ENCODE measurements at regions not wholly inside any gene's neighbourhood (a gene's known extent, or its start where the extent isn't known, plus 50 kb on each side); places are given as distances from the start of the nearest gene placed in this dataset.

DNA sequence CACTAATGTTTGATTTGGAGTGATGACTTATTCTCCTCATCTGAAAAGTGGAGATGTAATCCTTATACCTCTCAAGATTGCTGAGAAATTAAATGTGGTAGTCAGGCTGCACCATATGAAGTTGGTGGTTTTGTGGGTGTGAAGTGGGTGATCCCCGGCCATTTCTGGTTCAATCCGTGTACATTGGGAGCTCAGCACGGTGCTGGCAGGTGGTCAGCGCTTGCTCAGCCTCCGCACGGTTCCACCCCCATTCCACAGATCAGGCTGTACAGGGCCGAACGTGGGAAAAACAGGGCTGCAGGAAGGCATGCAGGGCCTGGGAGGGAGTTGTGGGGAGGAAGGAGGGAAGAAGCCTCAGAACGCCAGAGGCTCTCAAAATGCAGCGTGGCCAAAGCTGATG, 198.3 kb downstream of the INO80D start:
- Histone ChIP-seq H3K36me3 (ENCODE audit: control insufficient read depth in 2 of 2, insufficient read depth in 1 of 2, low read length in 2 of 2) (no peaks in the 10 kb centered on the region), H3K4me3 (ENCODE audit: low read depth, low read length) (no peak overlapping the region), H3K9me3 (ENCODE audit: control insufficient read depth, insufficient read depth, low read depth, low read length) (no peaks in the 10 kb centered on the region), H3K27ac (ENCODE audit: extremely low read depth, low read depth, low read length) (no peak overlapping the region), H3K4me1 (ENCODE audit: control insufficient read depth, insufficient read depth, low read length) (no peaks in the 10 kb centered on the region; the same call in 1 of the 2 replicates)
- ChIA-PET CTCF (interaction anchor here (0.9 to 5.3 kb wide), 3 partner anchors 39 to 113 kb away, joined by 3 to 59 read pairs (median 5); no protein-coding TSS in a partner anchor), POLR2A (no interaction called here)
- TF ChIP-seq BCL11A (tag by site-specific recombination; IDR thresholded peaks at IDR 0.05; ENCODE audit: low read depth) (no peak), EGR2 (tag by site-specific recombination; IDR thresholded peaks at IDR 0.05; ENCODE audit: low read depth) (0 out of 2 replicates have a peak, but pooled peaks have one; percentile 12)
- TF ChIP-seq, protein P1, sequence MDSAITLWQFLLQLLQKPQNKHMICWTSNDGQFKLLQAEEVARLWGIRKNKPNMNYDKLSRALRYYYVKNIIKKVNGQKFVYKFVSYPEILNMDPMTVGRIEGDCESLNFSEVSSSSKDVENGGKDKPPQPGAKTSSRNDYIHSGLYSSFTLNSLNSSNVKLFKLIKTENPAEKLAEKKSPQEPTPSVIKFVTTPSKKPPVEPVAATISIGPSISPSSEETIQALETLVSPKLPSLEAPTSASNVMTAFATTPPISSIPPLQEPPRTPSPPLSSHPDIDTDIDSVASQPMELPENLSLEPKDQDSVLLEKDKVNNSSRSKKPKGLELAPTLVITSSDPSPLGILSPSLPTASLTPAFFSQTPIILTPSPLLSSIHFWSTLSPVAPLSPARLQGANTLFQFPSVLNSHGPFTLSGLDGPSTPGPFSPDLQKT (IDR thresholded peaks at IDR 0.05; ENCODE audit: borderline replicate concordance, low read depth, low read length) = no peak

DNA sequence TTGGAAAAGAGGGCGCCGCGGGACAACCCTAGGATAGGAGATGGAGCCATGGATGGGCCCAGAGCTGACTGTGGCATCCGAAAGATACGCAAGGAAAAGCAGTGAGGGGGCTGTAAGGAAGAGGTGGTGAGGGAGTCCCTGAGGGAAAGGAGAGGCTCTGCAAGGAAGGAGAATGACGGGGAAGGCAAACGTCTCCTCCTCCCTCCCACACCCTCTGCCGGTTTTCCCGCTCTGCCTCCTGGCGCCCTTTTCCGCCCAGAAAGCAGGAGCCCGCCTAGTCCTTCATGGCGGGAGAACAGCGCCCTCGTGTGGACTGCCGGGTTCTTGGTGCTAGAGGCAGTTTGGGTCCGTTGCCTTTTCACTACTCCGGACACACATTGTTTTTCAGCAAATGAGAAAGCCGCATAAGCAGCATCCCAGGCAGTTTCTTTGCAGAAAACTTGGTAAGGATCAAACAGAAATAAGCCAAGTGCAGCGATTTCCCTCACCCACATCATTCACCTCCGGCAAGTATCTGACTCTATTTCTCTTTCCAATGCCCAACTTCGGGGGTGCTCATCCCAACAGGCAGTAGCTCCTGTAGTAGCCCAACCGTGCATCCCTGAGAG, 200.4 kb downstream of the INO80D start:
- no peaks in the 10 kb centered on the region for H3K9me3 ChIP-seq (ENCODE audit: control insufficient read depth, insufficient read depth, low read depth, low read length)
- no peak overlapping the region for H3K4me3 ChIP-seq (ENCODE audit: low read depth, low read length)
- no peaks in the 10 kb centered on the region for H3K36me3 ChIP-seq (ENCODE audit: control insufficient read depth in 2 of 2, insufficient read depth in 1 of 2, low read length in 2 of 2)
- H3K4me1 ChIP-seq (ENCODE audit: control insufficient read depth, insufficient read depth, low read length) = no peaks in the 10 kb centered on the region
- CTCF ChIA-PET = interaction anchor here (0.6 to 5.3 kb wide), 28 partner anchors 9 to 1625 kb away, joined by 3 to 59 read pairs (median 4); partner anchors contain the start of gene NRP2
- H3K27ac ChIP-seq (ENCODE audit: extremely low read depth, low read depth, low read length) = no peak overlapping the region
- POLR2A ChIA-PET = no interaction called here
- TF ChIP-seq ZNF112 (tag by site-specific recombination; IDR thresholded peaks at IDR 0.05) (no peak), ZNF416 (tag by site-specific recombination; IDR thresholded peaks at IDR 0.05) (no peak), KLF10 (tag by site-specific recombination; IDR thresholded peaks at IDR 0.05) (no peak), OSR2 (tag by site-specific recombination; IDR thresholded peaks at IDR 0.05) (no peak), ZNF585B (tag by site-specific recombination; IDR thresholded peaks at IDR 0.05) (no peak), ZEB2 (tag by site-specific recombination; IDR thresholded peaks at IDR 0.05) (peak; percentile 47; the same call in 1 of the 2 replicates), ZNF623 (tag by site-specific recombination; IDR thresholded peaks at IDR 0.05) (no peak), ZIC2 (tag by site-specific recombination; IDR thresholded peaks at IDR 0.05) (no peak), IKZF3 (tag by site-specific recombination; IDR thresholded peaks at IDR 0.05) (peak; percentile 94), ZNF214 (tag by site-specific recombination; IDR thresholded peaks at IDR 0.05; ENCODE audit: borderline replicate concordance) (no peak), ZBTB48 (tag by site-specific recombination; IDR thresholded peaks at IDR 0.05) (no peak), ZNF629 (tag by site-specific recombination; IDR thresholded peaks at IDR 0.05) (0 out of 2 replicates have a peak, but pooled peaks have one; percentile 25), ZBTB21 (tag by site-specific recombination; IDR thresholded peaks at IDR 0.05) (no peak)
- TF ChIP-seq, protein P2, sequence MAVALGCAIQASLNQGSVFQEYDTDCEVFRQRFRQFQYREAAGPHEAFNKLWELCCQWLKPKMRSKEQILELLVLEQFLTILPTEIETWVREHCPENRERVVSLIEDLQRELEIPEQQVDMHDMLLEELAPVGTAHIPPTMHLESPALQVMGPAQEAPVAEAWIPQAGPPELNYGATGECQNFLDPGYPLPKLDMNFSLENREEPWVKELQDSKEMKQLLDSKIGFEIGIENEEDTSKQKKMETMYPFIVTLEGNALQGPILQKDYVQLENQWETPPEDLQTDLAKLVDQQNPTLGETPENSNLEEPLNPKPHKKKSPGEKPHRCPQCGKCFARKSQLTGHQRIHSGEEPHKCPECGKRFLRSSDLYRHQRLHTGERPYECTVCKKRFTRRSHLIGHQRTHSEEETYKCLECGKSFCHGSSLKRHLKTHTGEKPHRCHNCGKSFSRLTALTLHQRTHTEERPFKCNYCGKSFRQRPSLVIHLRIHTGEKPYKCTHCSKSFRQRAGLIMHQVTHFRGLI (tag by site-specific recombination; IDR thresholded peaks at IDR 0.05) = no peak
- TF ChIP-seq, protein P3, sequence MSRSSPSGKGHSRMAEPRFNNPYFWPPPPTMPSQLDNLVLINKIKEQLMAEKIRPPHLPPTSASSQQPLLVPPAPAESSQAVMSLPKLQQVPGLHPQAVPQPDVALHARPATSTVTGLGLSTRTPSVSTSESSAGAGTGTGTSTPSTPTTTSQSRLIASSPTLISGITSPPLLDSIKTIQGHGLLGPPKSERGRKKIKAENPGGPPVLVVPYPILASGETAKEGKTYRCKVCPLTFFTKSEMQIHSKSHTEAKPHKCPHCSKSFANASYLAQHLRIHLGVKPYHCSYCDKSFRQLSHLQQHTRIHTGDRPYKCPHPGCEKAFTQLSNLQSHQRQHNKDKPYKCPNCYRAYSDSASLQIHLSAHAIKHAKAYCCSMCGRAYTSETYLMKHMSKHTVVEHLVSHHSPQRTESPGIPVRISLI (tag by site-specific recombination; IDR thresholded peaks at IDR 0.05) = 0 out of 2 replicates have a peak, but pooled peaks have one; percentile 20
- TF ChIP-seq, protein P4, sequence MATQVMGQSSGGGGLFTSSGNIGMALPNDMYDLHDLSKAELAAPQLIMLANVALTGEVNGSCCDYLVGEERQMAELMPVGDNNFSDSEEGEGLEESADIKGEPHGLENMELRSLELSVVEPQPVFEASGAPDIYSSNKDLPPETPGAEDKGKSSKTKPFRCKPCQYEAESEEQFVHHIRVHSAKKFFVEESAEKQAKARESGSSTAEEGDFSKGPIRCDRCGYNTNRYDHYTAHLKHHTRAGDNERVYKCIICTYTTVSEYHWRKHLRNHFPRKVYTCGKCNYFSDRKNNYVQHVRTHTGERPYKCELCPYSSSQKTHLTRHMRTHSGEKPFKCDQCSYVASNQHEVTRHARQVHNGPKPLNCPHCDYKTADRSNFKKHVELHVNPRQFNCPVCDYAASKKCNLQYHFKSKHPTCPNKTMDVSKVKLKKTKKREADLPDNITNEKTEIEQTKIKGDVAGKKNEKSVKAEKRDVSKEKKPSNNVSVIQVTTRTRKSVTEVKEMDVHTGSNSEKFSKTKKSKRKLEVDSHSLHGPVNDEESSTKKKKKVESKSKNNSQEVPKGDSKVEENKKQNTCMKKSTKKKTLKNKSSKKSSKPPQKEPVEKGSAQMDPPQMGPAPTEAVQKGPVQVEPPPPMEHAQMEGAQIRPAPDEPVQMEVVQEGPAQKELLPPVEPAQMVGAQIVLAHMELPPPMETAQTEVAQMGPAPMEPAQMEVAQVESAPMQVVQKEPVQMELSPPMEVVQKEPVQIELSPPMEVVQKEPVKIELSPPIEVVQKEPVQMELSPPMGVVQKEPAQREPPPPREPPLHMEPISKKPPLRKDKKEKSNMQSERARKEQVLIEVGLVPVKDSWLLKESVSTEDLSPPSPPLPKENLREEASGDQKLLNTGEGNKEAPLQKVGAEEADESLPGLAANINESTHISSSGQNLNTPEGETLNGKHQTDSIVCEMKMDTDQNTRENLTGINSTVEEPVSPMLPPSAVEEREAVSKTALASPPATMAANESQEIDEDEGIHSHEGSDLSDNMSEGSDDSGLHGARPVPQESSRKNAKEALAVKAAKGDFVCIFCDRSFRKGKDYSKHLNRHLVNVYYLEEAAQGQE (tag by site-specific recombination; IDR thresholded peaks at IDR 0.05) = no peak
- TF ChIP-seq, protein P5, sequence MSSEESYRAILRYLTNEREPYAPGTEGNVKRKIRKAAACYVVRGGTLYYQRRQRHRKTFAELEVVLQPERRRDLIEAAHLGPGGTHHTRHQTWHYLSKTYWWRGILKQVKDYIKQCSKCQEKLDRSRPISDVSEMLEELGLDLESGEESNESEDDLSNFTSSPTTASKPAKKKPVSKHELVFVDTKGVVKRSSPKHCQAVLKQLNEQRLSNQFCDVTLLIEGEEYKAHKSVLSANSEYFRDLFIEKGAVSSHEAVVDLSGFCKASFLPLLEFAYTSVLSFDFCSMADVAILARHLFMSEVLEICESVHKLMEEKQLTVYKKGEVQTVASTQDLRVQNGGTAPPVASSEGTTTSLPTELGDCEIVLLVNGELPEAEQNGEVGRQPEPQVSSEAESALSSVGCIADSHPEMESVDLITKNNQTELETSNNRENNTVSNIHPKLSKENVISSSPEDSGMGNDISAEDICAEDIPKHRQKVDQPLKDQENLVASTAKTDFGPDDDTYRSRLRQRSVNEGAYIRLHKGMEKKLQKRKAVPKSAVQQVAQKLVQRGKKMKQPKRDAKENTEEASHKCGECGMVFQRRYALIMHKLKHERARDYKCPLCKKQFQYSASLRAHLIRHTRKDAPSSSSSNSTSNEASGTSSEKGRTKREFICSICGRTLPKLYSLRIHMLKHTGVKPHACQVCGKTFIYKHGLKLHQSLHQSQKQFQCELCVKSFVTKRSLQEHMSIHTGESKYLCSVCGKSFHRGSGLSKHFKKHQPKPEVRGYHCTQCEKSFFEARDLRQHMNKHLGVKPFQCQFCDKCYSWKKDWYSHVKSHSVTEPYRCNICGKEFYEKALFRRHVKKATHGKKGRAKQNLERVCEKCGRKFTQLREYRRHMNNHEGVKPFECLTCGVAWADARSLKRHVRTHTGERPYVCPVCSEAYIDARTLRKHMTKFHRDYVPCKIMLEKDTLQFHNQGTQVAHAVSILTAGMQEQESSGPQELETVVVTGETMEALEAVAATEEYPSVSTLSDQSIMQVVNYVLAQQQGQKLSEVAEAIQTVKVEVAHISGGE (tag by site-specific recombination; conservative IDR thresholded peaks at IDR 0.05; ENCODE audit: low read depth) = no peak
- TF ChIP-seq, protein P6, sequence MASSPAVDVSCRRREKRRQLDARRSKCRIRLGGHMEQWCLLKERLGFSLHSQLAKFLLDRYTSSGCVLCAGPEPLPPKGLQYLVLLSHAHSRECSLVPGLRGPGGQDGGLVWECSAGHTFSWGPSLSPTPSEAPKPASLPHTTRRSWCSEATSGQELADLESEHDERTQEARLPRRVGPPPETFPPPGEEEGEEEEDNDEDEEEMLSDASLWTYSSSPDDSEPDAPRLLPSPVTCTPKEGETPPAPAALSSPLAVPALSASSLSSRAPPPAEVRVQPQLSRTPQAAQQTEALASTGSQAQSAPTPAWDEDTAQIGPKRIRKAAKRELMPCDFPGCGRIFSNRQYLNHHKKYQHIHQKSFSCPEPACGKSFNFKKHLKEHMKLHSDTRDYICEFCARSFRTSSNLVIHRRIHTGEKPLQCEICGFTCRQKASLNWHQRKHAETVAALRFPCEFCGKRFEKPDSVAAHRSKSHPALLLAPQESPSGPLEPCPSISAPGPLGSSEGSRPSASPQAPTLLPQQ (tag by site-specific recombination; IDR thresholded peaks at IDR 0.05) = 0 out of 2 replicates have a peak, but pooled peaks have one; percentile 35
